OCI-LY7 (cell line): ENCODE measurements at regions not wholly inside any gene's neighbourhood (a gene's known extent, or its start where the extent isn't known, plus 50 kb on each side); places are given as distances from the start of the nearest gene placed in this dataset.

Experiments
- EZH2phosphoT487 ChIP-seq: fragments of 200-600 bp; sonication (generic); IDR thresholded peaks from 2 replicates; pipeline ENCODE4 v1.6.1; 2018; ENCODE audit warnings: low read depth, borderline replicate concordance, mild to moderate bottlenecking, mixed run types, antibody characterized with exemption, low read length, moderate library complexity, mixed read lengths
- TF ChIP-seq, protein P1 (sequence below): fragments of 200-600 bp; sonication (generic); conservative IDR thresholded peaks from 2 replicates; pipeline ENCODE4 v1.5.1; 2014; ENCODE audit warnings: mild to moderate bottlenecking, antibody characterized with exemption, low read length, moderate library complexity, mixed read lengths

DNA sequence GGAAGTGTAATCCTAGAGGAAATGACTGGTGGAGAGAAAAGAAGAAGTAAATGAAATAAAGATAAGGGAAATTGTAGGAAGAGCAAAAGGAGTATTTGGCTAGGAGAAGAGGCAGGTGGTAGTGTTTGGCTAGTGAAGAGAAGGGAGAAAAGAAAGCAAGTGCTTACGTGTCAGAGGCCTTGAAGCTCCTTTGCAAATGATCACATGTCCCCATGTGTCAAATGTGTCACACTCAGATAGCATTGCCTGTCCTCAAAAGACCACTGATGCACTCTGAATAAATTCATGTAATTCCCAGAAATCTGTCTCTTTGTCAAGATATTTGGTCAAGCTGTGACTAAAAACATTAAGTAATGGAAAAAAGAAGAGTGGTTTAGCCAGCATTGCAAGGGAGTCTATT is 639.3 kb downstream of the TUSC7 start:
- TF ChIP-seq, protein P1, sequence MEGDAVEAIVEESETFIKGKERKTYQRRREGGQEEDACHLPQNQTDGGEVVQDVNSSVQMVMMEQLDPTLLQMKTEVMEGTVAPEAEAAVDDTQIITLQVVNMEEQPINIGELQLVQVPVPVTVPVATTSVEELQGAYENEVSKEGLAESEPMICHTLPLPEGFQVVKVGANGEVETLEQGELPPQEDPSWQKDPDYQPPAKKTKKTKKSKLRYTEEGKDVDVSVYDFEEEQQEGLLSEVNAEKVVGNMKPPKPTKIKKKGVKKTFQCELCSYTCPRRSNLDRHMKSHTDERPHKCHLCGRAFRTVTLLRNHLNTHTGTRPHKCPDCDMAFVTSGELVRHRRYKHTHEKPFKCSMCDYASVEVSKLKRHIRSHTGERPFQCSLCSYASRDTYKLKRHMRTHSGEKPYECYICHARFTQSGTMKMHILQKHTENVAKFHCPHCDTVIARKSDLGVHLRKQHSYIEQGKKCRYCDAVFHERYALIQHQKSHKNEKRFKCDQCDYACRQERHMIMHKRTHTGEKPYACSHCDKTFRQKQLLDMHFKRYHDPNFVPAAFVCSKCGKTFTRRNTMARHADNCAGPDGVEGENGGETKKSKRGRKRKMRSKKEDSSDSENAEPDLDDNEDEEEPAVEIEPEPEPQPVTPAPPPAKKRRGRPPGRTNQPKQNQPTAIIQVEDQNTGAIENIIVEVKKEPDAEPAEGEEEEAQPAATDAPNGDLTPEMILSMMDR = no peak
- TF ChIP-seq EZH2phosphoT487 = no peak
